Right renal cortex interstitium (tissue), 3 donors: ENCODE measurements at regions not wholly inside any gene's neighbourhood (a gene's known extent, or its start where the extent isn't known, plus 50 kb on each side); places are given as distances from the start of the nearest gene placed in this dataset.

ENCODE experiments used
- DNase-seq, 3 donors: peaks; one replicate each; pipeline ENCODE4 v3.0.0-alpha.2; 2013; ENCODE audit warnings: low read depth in 3 of 3, low spot score in 2 of 3

DNA sequence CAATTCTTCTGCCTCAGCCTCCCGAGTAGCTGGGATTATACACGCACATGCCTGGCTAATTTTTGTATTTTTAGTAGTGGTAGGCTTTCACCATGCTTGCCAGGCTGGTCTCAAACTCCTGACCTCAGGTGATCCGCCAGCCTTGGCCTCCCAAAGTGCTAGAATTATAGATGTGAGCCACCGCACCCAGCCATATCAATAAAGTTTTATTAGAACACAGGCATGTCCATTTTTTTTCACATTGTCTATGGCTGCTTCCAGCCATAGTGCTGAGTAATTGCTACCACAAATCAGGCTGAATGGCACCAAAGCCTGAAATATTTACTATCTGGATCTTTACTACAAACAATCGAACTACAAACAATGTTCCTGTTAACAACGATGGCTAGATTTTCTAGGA lies 114.4 kb upstream of the IRX6 start:
- no peak for DNase-seq

DNA sequence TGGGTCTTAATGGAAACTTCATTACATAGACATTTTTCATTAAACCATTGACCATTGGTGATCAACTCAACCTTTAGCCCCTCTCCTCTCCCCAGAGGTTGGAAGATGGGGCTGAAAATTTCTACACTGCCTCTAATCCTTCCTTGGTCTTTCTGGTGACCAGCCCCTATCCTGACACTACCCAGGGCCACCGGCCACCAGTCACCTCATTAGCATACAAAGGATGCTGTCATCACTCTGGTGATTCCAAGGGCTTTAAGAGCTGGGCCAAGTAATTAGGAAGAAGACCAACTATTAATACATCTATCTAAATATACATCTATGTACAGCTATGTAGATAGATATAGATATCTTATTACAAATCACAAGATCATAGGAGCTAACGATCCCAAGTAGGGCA lies 111.2 kb upstream of the IRX6 start:
- DNase-seq: no peak

DNA sequence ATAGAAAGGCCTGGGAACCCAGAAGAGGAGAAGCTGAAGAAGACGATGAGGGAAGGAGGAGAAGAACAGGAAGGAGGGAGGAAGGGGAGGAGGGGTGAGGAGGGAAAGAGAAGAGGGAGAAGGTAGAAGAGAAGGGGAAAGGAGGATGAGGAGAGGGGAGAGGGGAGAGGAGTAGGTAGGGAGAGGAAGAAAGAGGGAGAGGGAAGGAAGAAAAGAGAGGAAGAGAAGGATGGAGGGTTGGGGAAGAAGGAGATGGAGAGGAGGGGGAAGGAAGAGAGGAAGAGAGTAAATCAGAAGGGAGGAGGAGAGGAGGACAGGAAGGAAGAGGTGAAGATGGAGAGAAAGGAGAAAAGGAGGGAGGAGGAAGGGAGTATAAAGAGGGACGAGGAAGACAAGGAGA lies 109.6 kb upstream of the IRX6 start:
- no peak for DNase-seq

DNA sequence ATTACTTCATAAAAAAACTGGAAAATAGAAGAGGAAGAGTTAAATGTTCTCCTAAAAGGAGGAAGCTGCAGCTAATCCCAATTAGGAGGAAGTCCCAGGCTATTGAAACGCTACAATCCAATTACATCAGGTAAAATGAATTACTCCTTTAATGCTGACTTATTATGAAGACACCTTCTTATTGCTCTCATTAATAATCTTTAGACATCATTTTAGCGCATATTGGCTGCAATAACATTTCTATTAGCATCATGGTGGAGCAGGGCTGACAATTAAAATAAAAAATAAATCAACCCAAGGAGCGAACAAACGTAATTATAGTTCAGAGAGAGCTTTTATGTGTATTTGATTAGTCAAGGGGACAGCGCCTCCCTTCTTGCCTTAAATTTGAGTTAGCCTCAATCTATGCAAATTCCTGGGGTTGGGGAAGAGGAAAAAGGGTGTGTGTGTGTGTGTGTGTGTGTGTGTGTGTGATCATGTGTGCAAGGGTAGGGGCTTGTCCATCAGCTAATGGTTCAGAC lies 109.0 kb upstream of the IRX6 start:
- no peak for DNase-seq

DNA sequence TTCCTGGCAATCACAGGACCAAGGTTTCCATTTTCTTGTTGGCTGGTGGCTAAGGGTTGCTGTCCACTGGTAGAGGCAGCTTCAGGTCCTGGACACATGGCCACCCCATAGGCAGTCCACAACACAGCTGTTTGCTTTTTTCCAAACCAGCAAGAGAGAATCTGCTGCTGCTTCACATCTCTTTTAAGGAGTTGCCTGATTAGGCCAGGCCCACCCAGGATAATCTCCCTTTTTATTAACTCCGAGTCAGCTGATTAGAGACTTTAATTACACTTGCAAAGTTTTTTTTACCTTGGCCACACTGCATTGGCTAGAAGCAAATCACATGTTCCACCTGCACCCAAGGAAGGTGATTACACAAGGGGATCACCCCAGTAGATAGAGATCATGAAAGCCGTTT lies 106.6 kb upstream of the IRX6 start:
- no peak for DNase-seq

DNA sequence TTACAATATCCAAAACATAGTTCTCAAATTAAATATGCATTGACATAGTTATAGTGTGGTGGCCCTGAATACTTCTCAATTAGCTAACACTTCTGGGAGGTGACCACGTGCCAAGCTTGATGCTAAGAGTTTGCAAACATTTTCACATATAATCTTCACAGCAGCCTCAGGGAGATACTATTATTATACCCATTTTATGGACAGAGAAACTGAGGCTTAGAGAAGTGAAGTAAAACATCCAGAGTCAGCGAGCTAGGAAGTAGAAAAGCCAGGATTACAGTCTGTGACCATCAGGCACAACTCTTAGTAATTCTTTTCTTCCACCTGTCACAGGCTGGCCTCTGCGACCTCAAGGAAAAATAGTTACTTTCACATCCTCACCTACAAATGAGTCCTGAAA lies 102.2 kb upstream of the IRX6 start:
- DNase-seq: no peak

DNA sequence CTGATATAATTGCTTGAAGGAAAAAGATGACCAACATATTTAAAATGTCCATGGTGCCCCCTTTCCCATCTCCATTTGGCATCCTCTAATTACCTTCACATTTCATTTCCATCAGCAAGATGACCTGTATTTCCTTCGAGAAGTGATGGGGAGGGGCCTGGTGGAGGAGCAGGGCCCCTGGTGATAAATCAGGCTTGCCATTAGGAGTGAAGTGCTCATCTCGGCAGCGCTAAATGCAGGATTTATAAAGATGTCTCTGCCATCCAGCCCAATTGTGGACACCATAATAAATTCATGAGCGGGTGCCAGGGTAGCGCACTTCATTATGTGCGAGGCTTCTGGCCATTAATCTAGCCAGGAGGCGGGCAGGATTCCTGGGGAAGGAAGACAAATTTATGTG lies 101.5 kb upstream of the IRX6 start:
- no peak for DNase-seq

DNA sequence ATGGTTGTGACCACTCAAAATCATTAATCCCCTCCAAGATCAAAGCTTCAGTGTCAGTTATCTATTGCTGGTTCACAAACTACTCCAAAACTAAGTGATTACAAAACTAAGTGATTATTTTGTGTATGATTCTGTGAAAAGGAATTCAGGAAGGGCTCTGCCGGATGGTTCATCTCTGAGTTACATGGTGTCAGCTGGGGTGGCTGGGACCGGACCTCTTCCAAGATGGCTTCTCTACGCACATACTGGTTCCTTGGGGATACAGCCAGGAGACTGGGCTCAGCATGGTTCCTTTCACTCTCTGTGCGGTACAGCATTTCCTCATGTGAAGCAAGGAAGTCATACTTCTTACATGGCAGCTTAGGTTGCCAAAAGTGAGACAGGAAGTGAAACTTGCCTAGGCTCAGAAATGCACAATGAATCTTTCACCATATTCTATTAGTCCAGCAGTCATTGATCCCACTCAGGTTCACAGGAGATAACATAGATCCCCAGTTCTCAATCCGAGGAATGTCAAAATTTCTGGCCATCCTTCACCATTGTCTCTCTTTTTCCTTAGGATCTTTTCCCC lies 97.9 kb upstream of the IRX6 start:
- DNase-seq: no peak

DNA sequence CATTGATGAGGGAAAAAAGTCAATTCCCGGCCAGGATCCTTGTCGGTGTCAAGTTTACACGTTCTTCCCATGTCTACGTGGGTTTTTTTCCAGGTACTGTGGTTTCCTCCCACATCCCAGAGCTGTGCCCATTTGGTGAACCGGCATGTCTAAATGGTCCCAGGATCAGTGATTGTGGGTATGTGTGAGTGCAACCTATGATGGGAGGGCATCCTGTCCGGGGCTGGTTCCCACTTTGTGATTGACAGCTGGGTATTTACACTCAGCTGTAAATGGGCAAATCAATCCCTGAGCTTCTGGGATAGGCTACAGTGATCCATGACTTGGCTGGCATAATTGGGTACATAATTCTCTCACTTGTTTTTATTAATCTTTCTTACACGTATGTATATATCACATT lies 91.2 kb upstream of the IRX6 start:
- no peak for DNase-seq

DNA sequence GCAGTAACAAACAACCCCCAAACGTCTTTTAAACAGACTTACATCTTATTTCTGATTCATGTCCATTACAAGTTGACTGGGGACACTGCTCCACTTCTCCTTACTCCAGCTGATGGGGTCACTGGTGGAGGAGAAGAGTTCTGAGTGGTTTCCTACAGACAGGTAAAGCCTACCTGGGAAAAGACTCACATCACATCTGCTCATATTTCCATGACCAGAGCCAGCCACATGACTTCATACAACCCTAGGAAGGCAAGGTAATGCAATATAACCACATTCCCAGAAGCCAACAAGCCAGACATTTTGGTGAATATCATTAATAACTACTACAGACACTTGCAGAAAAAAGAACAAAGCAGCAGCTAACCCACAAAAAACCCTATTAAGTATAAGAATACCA lies 90.5 kb upstream of the IRX6 start:
- DNase-seq: no peak

DNA sequence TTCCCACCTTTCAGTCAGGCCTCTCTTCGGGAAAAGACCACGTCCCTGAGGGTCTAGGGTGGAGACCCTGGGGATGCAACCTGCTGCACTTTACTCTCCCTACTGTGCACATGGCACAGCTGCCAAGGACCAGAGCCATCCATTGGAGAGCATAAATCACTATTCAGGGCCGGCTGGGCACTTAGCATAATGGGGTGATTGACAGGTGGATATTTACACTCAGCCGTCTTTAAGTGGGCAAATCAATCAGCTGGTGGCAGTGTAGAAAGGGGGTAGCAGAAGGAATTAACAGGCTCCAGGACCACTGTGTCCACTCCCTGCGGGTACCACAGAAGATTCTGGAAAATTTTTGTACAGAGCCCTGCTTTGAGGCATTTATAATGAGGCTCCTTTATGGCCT lies 87.3 kb upstream of the IRX6 start:
- no peak for DNase-seq

DNA sequence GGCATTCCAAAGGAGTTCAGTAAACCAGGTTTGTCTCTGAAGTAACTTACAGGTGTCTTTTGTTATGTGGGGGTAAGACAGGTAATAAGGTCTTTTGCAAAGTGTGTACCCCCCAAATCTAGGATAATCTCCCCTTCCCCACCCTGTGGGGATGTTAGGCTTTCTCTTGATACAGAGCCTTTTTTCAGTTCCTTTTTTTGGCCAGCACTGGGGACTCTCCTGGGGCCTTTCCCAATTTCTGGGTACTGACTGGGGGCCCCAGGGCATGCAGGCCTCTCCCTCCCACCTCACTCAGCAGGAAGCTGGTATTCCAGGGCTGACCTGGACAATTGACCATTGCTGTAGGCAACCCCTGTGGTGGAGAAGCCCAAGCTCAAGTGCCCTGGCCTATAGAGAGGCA lies 84.3 kb upstream of the IRX6 start:
- no peak for DNase-seq

DNA sequence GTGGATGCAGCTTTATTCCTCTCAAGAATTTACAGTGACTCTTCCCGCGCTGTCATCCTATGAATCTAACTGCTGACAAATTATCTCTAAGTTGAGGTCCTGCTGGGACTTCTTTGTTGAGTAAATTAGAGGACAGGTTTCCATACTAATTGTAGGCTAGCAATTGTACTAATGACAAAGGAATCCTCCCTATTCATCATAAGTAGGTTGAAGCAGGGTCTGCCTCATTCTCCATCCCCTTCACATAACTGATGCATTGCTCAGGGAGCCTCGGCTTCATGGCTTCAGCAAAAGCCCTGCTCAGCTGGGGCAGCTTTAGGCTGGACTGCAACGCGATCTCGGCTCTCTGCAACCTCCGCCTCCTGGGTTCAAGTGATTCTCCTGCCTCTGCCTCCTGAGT lies 83.1 kb upstream of the IRX6 start:
- DNase-seq: no peak

DNA sequence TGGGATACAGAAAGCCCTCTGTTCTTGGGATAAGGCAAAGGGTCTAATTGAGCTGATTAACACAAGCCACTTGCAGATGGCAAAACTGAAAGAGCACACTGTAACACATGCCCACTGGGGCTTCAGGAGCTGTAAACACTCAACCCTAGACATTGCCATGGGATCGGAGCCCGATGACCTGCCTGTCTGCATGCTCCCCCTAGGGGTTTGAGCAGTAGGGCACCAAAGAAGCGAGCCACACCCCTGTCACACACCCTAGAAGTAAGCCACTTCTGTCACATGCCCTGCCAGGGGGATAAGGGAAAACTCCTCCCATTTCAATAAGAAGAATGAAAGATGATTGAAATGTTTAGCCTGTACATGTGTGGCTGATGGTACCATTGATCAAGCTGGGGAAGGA lies 81.3 kb upstream of the IRX6 start:
- DNase-seq: no peak

DNA sequence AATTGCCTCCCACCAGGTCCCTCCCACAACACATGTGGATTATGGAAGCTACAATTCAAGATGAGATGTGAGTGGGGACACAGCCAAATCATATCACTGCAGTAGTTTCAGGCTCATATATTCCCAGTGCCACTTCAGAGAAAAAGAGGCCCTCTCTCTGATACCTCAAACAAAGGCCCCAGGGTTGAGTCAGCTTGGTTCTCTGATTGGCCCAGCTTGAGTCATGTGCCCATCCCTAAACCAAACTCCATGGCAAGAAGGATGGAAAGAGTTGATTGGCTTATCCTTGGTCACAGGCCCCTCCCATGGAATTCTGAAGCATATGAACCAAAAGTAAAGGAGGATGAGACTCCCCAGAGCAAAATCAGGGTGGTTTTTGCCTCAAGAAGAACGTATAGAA lies 75.9 kb upstream of the IRX6 start:
- no peak for DNase-seq

DNA sequence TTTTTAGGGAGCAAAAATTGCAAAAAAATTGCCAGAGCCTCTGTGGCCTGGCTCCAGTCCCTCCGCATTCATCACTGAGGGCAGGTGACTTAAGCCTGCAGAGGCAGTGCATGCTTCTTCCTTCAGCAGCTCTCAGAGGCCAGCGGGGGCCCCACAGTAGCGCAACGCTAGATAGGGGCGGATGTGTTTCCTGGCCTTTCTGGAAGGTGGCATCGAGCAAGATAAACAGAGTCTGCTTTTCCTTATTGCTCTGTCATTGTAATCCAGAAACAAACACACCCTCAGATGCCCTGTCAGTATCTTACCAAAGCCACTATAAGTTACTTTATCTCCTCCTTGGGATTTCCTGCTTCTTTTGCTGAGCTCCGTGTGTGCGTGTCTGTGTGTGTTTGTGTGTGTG lies 75.5 kb upstream of the IRX6 start:
- no peak for DNase-seq

DNA sequence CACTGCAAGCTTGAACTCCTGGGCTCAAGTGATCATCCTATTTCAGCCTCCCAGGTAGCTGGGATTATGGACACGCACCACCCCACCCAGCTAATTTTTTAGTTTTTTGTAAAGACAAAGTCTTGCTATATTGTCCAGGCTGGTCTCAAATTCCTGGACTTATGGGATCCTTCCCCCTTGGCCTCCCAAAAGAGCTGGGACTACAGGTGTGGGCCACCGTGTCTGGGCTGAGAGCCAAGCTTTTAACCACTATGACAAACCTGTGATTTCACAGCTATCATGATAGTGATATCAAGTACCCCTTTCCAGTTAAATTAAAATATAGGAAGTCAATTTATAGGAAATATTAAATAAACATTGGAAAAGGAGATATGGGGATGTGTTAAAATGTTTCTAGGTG lies 74.6 kb upstream of the IRX6 start:
- no peak for DNase-seq

DNA sequence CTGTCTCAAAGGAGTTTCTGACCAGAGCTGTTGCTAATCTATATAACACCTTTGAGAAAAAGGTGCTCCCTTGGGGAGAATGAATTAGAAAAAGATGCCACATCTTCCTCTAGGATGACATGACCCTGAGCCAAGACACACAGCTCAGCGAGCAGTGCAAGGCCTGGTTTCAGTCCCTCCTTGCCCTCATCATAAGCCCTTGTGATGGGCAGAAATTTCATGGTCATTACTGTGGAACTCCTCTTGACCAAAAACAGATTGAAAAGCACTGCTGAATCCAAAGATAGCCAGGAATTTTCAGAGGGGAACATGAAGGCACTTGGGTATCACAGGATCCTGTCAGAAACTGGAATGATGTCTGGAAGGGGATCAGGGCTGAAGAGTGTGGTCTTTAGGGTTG lies 74.1 kb upstream of the IRX6 start:
- DNase-seq: no peak

DNA sequence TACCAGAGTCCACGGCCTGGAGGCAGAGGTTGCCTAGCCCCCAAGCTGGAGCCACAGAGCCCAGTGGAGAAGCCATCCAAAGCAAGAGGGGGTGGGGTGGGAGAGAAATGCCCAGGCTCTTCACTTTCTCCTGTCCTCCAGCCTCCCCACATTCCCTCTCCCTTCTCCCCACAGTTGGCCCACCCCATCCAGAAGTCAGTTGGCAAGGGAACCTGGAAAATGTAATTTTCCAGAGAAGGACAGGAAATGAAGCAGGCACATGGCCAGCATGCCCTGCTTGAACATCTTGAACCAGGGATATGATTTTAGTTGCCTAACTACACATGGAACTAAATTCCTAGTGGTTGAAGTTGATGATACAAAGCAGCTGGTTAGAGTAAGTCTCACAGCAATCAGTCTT lies 73.3 kb upstream of the IRX6 start:
- DNase-seq: no peak

DNA sequence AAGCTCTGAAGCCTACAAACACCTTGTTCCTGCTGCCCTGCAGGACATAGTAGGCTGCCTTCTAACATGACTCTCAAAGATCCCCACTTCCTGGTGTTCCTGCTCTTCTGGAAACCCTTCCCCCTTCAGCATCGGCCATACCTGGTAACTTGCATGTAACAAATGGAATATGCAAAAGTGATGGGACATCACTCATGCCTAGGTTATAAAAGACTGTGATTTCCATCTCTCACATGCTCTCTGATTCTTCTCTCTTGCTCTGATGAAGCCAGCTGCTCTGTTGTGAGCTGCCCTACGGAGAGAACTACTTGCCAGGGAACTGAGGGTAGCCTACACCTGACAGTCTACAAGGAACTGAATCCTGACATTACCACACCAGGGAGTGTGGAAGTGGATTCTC lies 72.9 kb upstream of the IRX6 start:
- no peak for DNase-seq

DNA sequence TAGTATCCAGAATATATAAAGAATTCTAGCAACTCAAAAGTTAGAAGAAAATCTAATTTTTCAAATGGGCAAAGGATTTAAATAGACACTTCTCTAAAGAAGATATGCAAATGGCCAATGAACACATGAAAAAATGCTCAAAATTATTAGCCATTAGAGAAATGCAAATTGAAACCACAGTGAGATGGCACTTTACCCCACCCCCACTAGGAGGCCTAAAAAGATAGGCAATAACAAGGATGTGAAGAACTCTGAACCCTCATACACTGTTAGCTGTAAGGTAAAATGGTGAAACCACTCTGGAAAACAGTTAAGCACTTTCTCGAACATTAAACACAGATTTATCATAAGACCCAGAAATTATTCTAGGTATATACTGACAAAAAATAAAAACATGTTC lies 71.4 kb upstream of the IRX6 start:
- no peak for DNase-seq

DNA sequence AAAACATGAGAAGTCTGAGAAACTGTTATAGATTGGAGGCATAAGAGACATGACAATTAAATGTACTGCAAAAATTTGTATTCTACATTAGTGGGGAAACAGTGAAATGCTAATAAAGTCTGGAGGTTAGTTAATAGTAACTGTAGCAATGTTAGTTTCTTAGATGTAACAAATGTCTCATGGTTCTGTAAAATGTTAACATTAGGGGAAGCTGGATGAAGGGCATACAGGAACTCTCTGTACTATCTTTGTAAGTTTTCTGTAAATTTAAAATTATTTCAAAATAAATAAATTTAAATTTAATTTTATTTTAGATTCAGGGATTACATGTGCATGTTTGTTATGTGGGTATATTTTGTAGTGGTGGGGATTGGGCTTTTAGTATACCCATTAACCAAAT lies 70.0 kb upstream of the IRX6 start:
- DNase-seq: no peak

DNA sequence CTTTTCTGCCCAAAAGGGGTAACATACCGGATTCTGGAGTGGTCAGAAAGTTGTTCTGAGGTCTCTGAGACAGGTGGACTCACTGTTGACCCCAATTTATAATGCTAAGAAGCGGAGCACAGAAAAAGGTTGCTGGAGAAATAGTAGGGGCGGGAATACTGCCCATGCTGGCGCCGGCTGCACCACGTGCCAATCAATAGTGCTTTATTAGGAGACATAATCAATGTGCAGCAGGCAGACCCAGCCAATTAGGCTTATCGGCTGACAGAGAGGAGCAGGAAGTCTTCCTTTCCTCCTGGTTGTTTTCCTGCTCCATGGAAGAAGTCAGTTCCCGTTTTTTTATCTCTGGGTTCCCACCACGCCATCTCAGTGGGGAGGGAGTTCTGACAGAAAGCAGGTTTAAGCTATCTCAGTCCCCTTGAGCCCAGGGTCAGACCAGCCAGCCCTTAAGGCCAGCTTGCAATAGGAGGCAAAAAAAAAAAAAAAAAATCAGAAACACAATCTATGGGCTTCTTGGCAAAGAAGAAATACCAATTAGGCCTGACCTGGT lies 68.2 kb upstream of the IRX6 start:
- no peak for DNase-seq
